H1 (cell line): ENCODE measurements at regions not wholly inside any gene's neighbourhood (a gene's known extent, or its start where the extent isn't known, plus 50 kb on each side); places are given as distances from the start of the nearest gene placed in this dataset.

Experiments
- CTCF ChIA-PET: fragments of 300-600 bp; sonication (Branson Sonifier 250); formaldehyde crosslinking; loops from one replicate; lab custom pipeline; 2021; ENCODE audit not compliant: partially characterized antibody; lab: Charles Lee
- POLR2A ChIA-PET: fragments of 300-600 bp; sonication (Branson Sonifier 250); formaldehyde crosslinking; loops from one replicate; lab custom pipeline; 2021; ENCODE audit warnings: inconsistent platforms; ENCODE audit not compliant: partially characterized antibody; lab: Charles Lee
- DNase-seq, 2 experiments: peaks; one replicate each; pipeline versions ENCODE4 v3.0.0 to v3.0.0-alpha.2; 2010 to 2022; ENCODE audit warnings: low spot score in 2 of 2, low read depth in 1 of 2, mixed read lengths in 1 of 2
- FAIRE-seq: peaks from 2 replicates; lab custom pipeline; 2011; peaks lifted over from hg19 to GRCh38; lab: Jason Lieb, UNC
- H2AFZ ChIP-seq: 2 replicates; pipeline ENCODE4 v1.8.1; 2012; ENCODE audit warnings: low read length, inconsistent platforms
- H2AK5ac ChIP-seq: 2 replicates; pipeline ENCODE4 v1.6.1; 2013; ENCODE audit warnings: low read depth, low read length
- H2BK120ac ChIP-seq: replicated peaks from 2 replicates; pipeline ENCODE3; 2013; ENCODE audit warnings: low read depth, low read length, inconsistent platforms
- H2BK12ac ChIP-seq: 2 replicates; pipeline ENCODE4 v1.6.1; 2013; ENCODE audit warnings: low read depth, low read length
- H2BK15ac ChIP-seq: 2 replicates; pipeline ENCODE4 v1.6.1; 2013; ENCODE audit warnings: low read length
- H2BK20ac ChIP-seq: 2 replicates; pipeline ENCODE4 v1.6.1; 2013; ENCODE audit warnings: low read length
- H2BK5ac ChIP-seq: 2 replicates; pipeline ENCODE4 v1.6.1; 2013; ENCODE audit warnings: low read depth, low read length
- H3K14ac ChIP-seq: 2 replicates; pipeline ENCODE4 v1.6.1; 2013; ENCODE audit warnings: inconsistent platforms; ENCODE audit not compliant: insufficient read length
- H3K18ac ChIP-seq: 2 replicates; pipeline ENCODE4 v1.6.1; 2013; ENCODE audit warnings: low read length; ENCODE audit errors: extremely low read depth
- H3K23ac ChIP-seq: 2 replicates; pipeline ENCODE4 v1.6.1; 2013; ENCODE audit warnings: inconsistent platforms; ENCODE audit not compliant: insufficient read length
- H3K23me2 ChIP-seq: 2 replicates; pipeline ENCODE4 v1.6.1; 2013; ENCODE audit warnings: low read depth, low read length
- H3K27ac ChIP-seq: 2 replicates; pipeline ENCODE4 v1.6.1; 2011; ENCODE audit warnings: low read depth, low read length, inconsistent platforms
- H3K27me3 ChIP-seq, 4 experiments: replicated peaks in 1 of 4; 1 replicate in 1 of 4; 2 replicates in 3 of 4; pipeline versions ENCODE4 v1.6.1 to v1.8.1; 2011 to 2013; ENCODE audit warnings: low read length in 3 of 4, mild to moderate bottlenecking in 3 of 4, inconsistent platforms in 2 of 4, mixed read lengths in 2 of 4, moderate library complexity in 1 of 4; ENCODE audit not compliant: control insufficient read depth in 3 of 4, insufficient read depth in 3 of 4; ENCODE audit errors: extremely low read depth in 1 of 4
- H3K36me3 ChIP-seq, 4 experiments: 2 replicates each; pipeline versions ENCODE4 v1.6.1 to v1.8.1; 2011 to 2013; ENCODE audit warnings: mild to moderate bottlenecking in 4 of 4, low read length in 3 of 4, moderate library complexity in 2 of 4, control low read depth in 1 of 4, inconsistent platforms in 1 of 4; ENCODE audit not compliant: insufficient read depth in 4 of 4, control insufficient read depth in 2 of 4
- H3K4ac ChIP-seq: replicated peaks from 2 replicates; pipeline ENCODE3; 2013; ENCODE audit warnings: low read length, low read depth, mixed read lengths, inconsistent platforms; ENCODE audit not compliant: insufficient read length
- H3K4me1 ChIP-seq, 4 experiments: replicated peaks in 1 of 4; 1 replicate in 1 of 4; 2 replicates in 3 of 4; pipeline versions ENCODE4 v1.6.1 to v1.8.1; 2011 to 2013; ENCODE audit warnings: low read length in 3 of 4, inconsistent platforms in 2 of 4, mixed read lengths in 1 of 4; ENCODE audit not compliant: insufficient read depth in 4 of 4, control insufficient read depth in 3 of 4
- H3K4me2 ChIP-seq, 2 experiments: 2 replicates each; pipeline versions ENCODE4 v1.6.1 to v1.8.1; 2011 to 2013; ENCODE audit warnings: low read depth in 2 of 2, low read length in 2 of 2, control low read depth in 1 of 2, inconsistent platforms in 1 of 2, mild to moderate bottlenecking in 1 of 2; ENCODE audit not compliant: insufficient read depth in 1 of 2
- H3K4me3 ChIP-seq, 4 experiments: fragments of 200-600, 300-600 bp in 1 of 4; sonication (generic), shearing (Covaris generic), sonication (Bioruptor Twin) in 1 of 4; 2 replicates each; pipeline versions ENCODE4 v1.5.1 to v1.8.1; 2011 to 2016; ENCODE audit warnings: low read length in 4 of 4, low read depth in 3 of 4, control low read depth in 2 of 4, inconsistent platforms in 2 of 4, mild to moderate bottlenecking in 2 of 4, mixed read lengths in 1 of 4, moderate library complexity in 1 of 4; ENCODE audit not compliant: insufficient read depth in 2 of 4; ENCODE audit errors: extremely low read depth in 1 of 4
- H3K56ac ChIP-seq: replicated peaks from 2 replicates; pipeline ENCODE3; 2013; ENCODE audit warnings: low read depth, mild to moderate bottlenecking, mixed read lengths, low read length, inconsistent platforms; ENCODE audit not compliant: insufficient read length
- H3K79me1 ChIP-seq: 2 replicates; pipeline ENCODE4 v1.6.1; 2013; ENCODE audit warnings: low read depth, low read length, control low read depth
- H3K79me2 ChIP-seq, 2 experiments: 2 replicates each; pipeline versions ENCODE4 v1.6.1 to v1.8.1; 2012 to 2013; ENCODE audit warnings: low read length in 2 of 2, mild to moderate bottlenecking in 2 of 2, inconsistent platforms in 1 of 2; ENCODE audit not compliant: insufficient read depth in 2 of 2, control insufficient read depth in 1 of 2
- H3K9ac ChIP-seq, 4 experiments: replicated peaks in 1 of 4; 1 replicate in 1 of 4; 2 replicates in 3 of 4; pipeline versions ENCODE4 v1.6.1 to v1.8.1; 2011 to 2013; ENCODE audit warnings: low read depth in 3 of 4, low read length in 3 of 4, control low read depth in 2 of 4, mild to moderate bottlenecking in 2 of 4, moderate library complexity in 2 of 4, inconsistent platforms in 1 of 4; ENCODE audit errors: extremely low read depth in 1 of 4
- H3K9me3 ChIP-seq, 2 experiments: 2 replicates each; pipeline versions ENCODE4 v1.6.1 to v1.8.1; 2012 to 2013; ENCODE audit warnings: mild to moderate bottlenecking in 2 of 2, moderate library complexity in 2 of 2, control low read depth in 1 of 2, inconsistent platforms in 1 of 2, low read depth in 1 of 2, low read length in 1 of 2, mixed read lengths in 1 of 2; ENCODE audit not compliant: insufficient read depth in 2 of 2
- H4K20me1 ChIP-seq, 2 experiments: replicated peaks in 1 of 2; 2 replicates each; pipeline versions ENCODE3 to v1.8.1; 2011 to 2013; ENCODE audit warnings: inconsistent platforms in 2 of 2, low read length in 2 of 2, mild to moderate bottlenecking in 1 of 2; ENCODE audit not compliant: insufficient read depth in 2 of 2, control insufficient read depth in 1 of 2
- H4K5ac ChIP-seq: 2 replicates; pipeline ENCODE4 v1.6.1; 2013; ENCODE audit warnings: low read length, low read depth, mixed read lengths, inconsistent platforms; ENCODE audit not compliant: insufficient read length
- H4K8ac ChIP-seq: 2 replicates; pipeline ENCODE4 v1.8.0; 2013; ENCODE audit warnings: mild to moderate bottlenecking, moderate library complexity, low read length, inconsistent platforms; ENCODE audit not compliant: insufficient read depth; ENCODE audit errors: extremely low read depth
- H4K91ac ChIP-seq: replicated peaks from 2 replicates; pipeline ENCODE3; 2013; ENCODE audit warnings: low read length, mixed read lengths, inconsistent platforms; ENCODE audit not compliant: insufficient read length
- CEBPB ChIP-seq: IDR thresholded peaks from 2 replicates; pipeline ENCODE4 v1.6.1; 2012; ENCODE audit warnings: low read depth, low read length
- CTCF ChIP-seq, 3 experiments: IDR thresholded peaks; 1 replicate in 2 of 3; 2 replicates in 1 of 3; pipeline versions ENCODE4 v1.5.1 to v1.6.1; 2011; ENCODE audit warnings: low read length in 3 of 3, mild to moderate bottlenecking in 3 of 3, inconsistent platforms in 2 of 3, low read depth in 1 of 3, moderate library complexity in 1 of 3; ENCODE audit not compliant: insufficient read depth in 1 of 3; ENCODE audit errors: control extremely low read depth in 1 of 3
- JUND ChIP-seq: IDR thresholded peaks from 2 replicates; pipeline ENCODE4 v1.6.1; 2011; ENCODE audit warnings: mild to moderate bottlenecking, improper control_type of control experiment, low read length
- KDM4A ChIP-seq: IDR thresholded peaks from one replicate; pipeline ENCODE4 v1.7.1; 2012; ENCODE audit warnings: low read depth, mild to moderate bottlenecking, moderate library complexity, low read length, inconsistent platforms; ENCODE audit not compliant: severe bottlenecking
- MAFK ChIP-seq: IDR thresholded peaks from 2 replicates; pipeline ENCODE4 v1.6.1; 2012; ENCODE audit warnings: low read depth, mild to moderate bottlenecking, improper control_type of control experiment, low read length
- MAX ChIP-seq: IDR thresholded peaks from 2 replicates; pipeline ENCODE4 v1.6.1; 2012; ENCODE audit warnings: inconsistent platforms
- POLR2AphosphoS5 ChIP-seq: IDR thresholded peaks from 2 replicates; pipeline ENCODE4 v1.6.1; 2011; ENCODE audit warnings: low read depth, low read length
- POU5F1 ChIP-seq: IDR thresholded peaks from 2 replicates; pipeline ENCODE4 v1.6.1; 2011; ENCODE audit warnings: low read depth, mild to moderate bottlenecking, low read length, moderate library complexity
- SRF ChIP-seq: IDR thresholded peaks from 2 replicates; pipeline ENCODE4 v1.6.1; 2011; ENCODE audit warnings: mild to moderate bottlenecking, low read depth, low read length, moderate library complexity
- TAF7 ChIP-seq: optimal IDR thresholded peaks from 2 replicates; pipeline ENCODE3; 2011; ENCODE audit warnings: low read depth, mild to moderate bottlenecking, inconsistent platforms, low read length, moderate library complexity, borderline replicate concordance
- WGBS, 2 experiments: shearing (Covaris generic) in 1 of 2; methylation state at CpG; one replicate each; pipeline versions ENCODE4 v1.1.6 to v1.1.7; 2013 to 2015; ENCODE audit warnings: low lambda C conversion rate in 2 of 2, mixed read lengths in 2 of 2, inconsistent platforms in 1 of 2, low coverage in 1 of 2, missing lambda C conversion rate in 1 of 2; ENCODE audit not compliant: insufficient replicate concordance in 2 of 2, insufficient coverage in 1 of 2, insufficient read length in 1 of 2; ENCODE audit errors: extremely low coverage in 1 of 2, missing lambda C conversion rate in 1 of 2; 5-methylcytosine and 5-hydroxymethylcytosine counted together

- Histone ChIP-seq H3K23ac (no peak overlapping the region), H2AK5ac (no peak overlapping the region), H4K8ac (no peak overlapping the region), H3K23me2 (no peaks in the 10 kb centered on the region), H3K4me3 (no peak overlapping the region), H2BK5ac (no peak overlapping the region), H3K9me3 (no peaks in the 10 kb centered on the region; a peak in 1 of 4 replicates), H2BK15ac (no peak overlapping the region), H3K56ac (no peak overlapping the region), H2BK12ac (no peak overlapping the region), H3K27ac (no peak overlapping the region), H4K91ac (no peak overlapping the region), H3K4ac (no peak overlapping the region), H4K20me1 (no peaks in the 10 kb centered on the region), H4K5ac (no peak overlapping the region), H3K4me2 (no peak overlapping the region), H3K36me3 (no peaks in the 10 kb centered on the region), H3K27me3 (no peaks in the 10 kb centered on the region; a peak in 1 of 7 replicates), H3K14ac (no peak overlapping the region), H3K79me1 (no peaks in the 10 kb centered on the region), H3K18ac (no peak overlapping the region), H2BK20ac (no peak overlapping the region), H2BK120ac (no peak overlapping the region), H3K79me2 (no peaks in the 10 kb centered on the region), H3K9ac (no peak overlapping the region), H3K4me1 (no peaks in the 10 kb centered on the region), H2AFZ (no peak overlapping the region; the same call in 1 of the 2 replicates)
- DNase-seq (no peak), FAIRE-seq (no peak)
- no peak for TF ChIP-seq SRF
- TF ChIP-seq POU5F1: no peak
- no peak for TF ChIP-seq CEBPB
- TF ChIP-seq TAF7: no peak
- TF ChIP-seq CTCF (IDR thresholded peaks at IDR 0.05; ENCODE audit: control extremely low read depth in 1 of 3, insufficient read depth in 1 of 3, low read depth in 1 of 3, low read length in 3 of 3): no peak
- no peak for TF ChIP-seq POLR2AphosphoS5
- no peak for TF ChIP-seq JUND
- no peak for TF ChIP-seq MAX
- TF ChIP-seq KDM4A: no peak
- TF ChIP-seq MAFK: no peak
- ChIA-PET POLR2A (no interaction called here), CTCF (no interaction called here)
- WGBS, 2 experiments: 92% methylated on average over 1 of the region's 1 CpG; no CpG with 5 or more reads in 1 of the 2 experiments
These were observed 545.5 kb upstream of the ARGLU1 start for GRCh38 chr13:107113387-107113786.
